Activated effector memory CD4-positive, alpha-beta T cell treated with anti-CD3 and anti-CD28 coated beads, Interleukin-2, amount 50 U/mL, for 16 hours (primary cell): ENCODE measurements at regions not wholly inside any gene's neighbourhood (a gene's known extent, or its start where the extent isn't known, plus 50 kb on each side); places are given as distances from the start of the nearest gene placed in this dataset.
"Not testable (repeated sequence)": the region's sequence is repeated elsewhere in the genome, so short reads cannot be mapped to it uniquely, and the experiment has no call there.

ENCODE experiments used
- DNase-seq: peaks from one replicate; pipeline ENCODE4 v3.0.0-alpha.2; 2020

DNA sequence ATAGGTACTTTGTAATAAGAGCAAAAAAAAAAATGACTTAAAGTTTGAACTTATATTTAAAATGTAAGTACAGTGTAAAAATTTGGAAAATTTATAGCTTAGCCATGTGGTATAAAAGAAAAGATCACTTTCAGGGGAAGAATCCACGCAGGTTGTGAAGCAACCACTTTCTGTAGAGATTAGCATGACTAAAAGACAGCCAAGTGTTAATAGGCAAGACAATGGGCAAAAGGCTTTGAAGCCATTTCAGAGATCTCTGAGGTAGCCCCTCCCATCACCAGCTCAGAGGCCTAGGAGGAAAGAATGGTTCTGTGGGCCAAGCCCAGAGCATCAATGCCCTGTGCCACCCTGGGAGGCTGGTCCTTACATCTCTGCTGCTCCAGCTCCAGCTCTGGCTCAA lies 346.3 kb upstream of the CHD1 start:
- DNase-seq, result no peak

DNA sequence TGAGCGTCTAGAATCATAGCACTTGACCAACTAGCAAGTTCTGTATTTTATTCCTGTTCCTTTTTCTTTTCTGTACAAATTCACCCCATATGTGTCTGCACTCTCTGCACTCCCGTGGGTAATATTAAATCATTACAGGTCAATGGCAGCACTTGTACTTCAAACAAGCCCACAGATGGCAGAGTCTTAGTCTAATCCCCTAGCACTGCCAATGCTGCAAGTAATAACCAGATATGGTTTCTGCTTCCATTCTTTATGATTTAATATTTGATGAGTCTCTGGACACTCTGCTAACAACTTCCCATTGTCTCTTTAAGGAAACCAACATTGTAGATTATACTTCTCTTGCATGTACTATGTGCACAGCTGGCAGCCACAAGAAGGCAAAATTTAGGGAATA lies 343.8 kb upstream of the CHD1 start:
- DNase-seq, result no peak

DNA sequence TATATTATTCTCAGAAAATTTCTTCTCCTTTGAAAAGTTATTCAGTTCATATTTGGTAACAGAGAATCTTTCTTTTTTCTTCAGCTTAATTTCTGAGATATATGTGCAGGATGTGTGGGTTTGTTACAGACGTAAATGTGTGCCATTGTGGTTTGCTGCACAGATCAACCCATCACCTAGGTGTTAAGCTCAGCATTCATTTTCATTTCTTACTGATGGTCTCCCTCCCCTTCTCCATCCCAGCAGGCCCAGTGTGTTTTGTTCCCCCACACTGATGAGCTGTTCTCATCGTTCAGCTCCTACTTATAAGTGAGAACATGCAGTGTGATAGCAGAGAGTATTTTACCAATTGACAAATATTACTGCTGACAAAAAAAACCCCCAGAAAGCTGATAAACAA lies 330.0 kb upstream of the CHD1 start:
- DNase-seq, result no peak

DNA sequence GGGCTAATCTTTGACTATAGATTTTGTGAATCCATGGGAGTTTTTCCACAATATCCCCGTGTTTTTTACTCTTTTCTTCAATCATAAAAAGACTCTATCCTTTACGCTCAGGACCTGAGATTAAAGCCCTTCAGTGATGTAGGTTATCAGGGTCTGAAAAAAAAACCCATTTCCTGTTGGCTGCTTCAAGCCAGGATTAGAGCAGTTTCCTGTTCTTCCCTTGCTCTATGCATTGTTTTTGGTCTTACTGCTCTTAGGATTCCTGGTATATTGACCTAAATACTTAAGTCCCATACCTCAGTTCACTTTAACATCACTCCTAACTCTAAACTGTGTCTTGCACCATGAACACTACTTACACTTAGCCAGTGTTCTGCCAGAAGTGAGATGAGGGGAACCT lies 319.3 kb upstream of the CHD1 start:
- DNase-seq, result no peak

DNA sequence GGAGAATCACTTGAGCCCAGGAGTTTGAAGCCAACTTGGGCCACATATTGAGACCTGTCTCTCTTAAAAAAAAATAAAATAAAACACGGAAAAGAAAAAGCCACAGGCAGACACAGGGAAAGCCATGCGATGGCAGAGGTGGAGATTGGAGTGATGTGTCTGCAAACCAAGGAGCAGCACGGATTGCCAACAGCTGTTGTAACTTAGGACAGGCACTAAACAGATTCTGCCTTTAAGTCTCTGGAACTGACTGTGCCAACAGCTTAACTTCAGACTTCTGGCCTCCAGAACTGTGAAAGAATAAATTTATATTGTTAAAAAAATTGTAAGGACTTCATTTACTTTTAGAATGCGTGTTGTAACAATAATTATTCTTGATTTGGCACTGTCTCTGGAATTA lies 318.5 kb upstream of the CHD1 start:
- no peak for DNase-seq

DNA sequence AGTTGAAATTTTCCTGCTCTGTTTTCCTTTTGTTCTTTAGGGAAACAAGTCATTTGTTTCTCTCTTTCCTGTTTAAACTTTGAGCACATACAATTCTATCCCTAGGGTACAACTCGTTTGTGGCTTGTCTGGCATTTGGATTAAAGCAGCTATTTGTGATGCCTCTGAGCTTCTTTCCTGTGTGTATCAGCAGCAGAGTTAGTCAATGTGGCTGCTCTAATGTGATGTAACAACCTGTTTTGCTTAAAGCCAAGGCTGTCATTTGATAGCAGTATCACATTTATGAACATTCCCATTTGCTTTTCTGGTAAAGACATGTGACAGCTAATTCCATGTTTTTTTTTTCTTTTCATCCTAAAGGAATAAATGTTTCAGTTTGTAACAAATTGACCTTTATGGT lies 314.3 kb upstream of the CHD1 start:
- DNase-seq, result no peak

DNA sequence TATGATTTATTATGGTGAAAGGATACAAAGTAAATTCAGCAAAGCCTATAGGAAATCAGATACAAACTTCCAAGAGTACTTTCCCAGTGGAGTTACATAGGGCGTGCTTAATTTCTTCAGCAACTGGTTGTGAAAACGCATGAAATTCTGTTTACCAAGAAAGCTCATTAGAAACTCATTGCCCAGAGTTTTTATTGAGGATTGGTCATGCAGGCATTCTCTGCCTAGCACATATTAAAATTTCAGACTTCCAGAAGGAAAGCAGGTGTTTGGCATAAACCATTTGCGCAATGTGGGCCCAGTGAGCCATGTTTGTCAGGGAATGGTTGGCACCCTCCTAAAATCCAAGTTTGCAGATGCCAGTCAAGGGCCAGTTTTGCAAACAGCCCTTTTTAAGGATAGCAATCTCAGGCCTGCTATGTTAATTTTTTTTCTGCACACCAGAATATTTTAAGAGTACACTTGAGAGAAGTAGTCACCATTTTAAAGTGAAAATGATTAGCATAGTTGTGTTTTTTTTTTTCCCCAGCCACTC lies 311.1 kb upstream of the CHD1 start:
- no peak for DNase-seq

DNA sequence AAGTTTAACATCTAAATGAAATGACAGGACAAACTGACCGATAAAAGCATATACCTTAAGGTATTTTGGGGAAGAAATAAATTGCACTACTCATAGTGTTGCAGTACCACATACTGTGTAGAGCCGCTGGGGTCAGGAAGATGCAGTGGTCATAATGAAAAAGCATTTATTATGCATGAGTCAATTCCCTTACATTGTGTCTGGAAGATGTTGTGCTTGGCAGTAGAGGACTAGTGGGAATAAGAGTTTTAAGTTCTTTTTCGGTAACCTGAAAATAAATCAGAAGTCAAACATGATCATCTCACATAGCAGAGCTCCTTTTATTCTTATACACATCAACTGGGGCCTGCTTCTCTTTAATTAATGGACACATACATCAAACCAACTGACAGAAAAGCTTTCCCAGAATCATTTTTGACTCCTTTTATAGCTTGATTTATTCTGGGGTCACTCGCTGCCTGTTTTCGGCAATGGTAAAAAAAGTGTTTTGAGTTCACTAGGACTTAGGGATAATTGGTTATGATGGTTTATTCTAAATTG lies 262.5 kb upstream of the CHD1 start:
- no peak for DNase-seq

DNA sequence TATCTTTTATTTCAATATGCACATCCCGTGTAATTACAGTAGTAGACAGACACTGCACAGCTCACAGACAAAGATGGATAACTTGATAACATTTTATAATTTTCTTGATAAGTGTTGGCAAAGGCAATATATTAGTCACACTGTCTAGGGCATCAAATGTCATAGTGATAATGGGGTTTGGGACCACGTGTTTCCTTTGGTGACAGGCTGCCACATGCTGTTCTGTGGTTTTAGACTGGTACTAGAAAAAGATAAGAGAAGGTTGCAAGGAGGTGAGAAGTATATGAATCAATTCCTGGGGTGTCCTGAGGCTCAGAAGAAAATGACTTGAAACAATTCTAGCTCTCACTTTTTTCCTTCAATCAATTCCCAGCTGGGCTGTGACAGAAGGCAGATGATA lies 258.8 kb upstream of the CHD1 start:
- DNase-seq, result no peak

DNA sequence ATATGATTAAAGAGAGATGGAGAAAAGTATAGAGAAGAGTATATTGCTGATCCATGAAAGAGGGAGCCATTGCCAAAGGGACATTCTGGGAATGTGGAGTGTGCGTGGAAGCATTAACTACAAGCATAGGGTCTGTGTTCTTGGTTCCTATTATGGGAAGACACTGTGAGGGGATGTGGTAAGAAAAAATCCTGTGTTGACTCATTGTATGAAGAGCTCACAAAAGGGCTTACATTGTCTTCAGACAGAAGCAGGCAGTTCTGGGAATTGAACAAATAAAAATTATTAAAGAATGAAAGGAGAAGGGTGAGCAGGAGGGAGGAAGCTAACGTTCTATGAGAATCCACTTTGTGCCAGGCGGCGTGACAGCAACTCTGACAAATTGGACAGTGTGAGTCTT lies 250.4 kb upstream of the CHD1 start:
- no peak for DNase-seq

DNA sequence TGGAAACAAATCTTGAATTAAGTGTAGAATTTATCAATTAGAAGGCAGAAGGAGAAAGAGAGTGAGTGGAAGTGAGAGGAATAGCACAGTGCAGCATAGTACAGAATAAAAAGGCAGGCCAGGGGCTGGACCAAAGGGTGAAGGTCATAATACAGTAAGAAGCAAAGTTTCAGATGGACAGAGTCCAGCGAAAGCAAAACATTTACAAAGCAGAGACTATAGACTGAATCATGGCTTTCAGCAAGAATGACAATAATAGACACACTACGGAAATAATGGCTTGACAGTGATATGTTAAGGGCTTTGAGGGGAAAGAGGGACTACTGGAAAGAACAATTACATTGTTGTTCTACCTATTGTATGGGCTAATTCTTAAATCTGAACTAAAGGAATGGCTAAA lies 249.0 kb upstream of the CHD1 start:
- DNase-seq, result no peak

DNA sequence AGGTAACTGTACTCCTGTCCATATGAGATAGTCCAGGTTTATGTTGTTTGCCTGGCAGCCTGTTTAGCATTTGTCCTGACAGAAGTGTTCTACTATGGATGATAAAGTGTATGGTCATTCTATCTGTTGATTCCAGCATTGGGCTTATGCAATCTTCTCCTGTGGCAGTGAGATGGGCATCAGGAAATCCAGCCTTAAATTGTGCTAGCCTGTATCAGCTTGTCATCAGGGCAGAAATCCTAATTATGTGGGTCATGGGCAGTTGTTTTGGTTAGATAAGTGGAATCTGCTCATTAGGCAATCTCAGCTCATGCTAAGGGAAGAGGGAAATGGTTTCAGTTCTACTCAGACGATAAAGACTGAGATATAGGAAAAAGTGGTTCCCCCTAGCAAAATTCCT lies 247.4 kb upstream of the CHD1 start:
- DNase-seq, result no peak

DNA sequence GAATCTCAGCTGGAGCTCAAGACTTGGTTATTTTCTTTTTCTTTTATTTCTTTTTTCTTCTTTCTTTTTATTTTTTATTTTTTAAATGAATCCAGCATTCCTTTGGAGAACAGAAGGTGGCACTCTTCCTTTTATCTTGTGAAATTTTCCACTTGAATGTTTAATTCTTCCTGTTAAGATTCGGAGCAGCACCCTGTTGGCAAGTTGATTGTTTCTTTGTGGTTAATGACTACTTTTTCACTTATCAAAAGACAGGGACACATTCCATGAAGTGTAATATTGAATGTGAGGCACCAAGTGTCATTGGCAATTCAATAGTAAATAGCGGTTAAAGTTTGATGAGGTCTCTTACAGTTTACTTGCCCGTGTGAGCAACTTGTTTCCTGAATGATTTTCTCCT lies 240.5 kb upstream of the CHD1 start:
- DNase-seq, result no peak

DNA sequence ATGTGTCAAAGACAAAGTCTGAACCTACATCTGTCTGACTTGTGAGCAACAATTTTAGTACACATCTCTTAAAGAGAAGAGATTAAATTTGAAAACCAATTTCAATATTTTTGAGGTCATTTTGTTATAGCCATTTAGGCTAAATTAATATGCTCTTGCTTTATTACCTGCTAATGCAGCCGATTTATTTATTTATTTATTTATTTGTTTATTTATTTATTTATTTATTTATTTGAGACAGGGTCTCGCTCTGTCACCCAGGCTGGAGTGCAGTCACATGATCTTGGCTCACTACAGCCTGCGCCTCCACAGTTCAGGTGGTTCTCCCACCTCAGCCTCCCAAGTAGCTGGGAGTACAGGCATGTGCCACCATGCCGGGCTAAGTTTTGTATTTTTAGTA lies 232.7 kb upstream of the CHD1 start:
- not testable (repeated sequence) for DNase-seq

DNA sequence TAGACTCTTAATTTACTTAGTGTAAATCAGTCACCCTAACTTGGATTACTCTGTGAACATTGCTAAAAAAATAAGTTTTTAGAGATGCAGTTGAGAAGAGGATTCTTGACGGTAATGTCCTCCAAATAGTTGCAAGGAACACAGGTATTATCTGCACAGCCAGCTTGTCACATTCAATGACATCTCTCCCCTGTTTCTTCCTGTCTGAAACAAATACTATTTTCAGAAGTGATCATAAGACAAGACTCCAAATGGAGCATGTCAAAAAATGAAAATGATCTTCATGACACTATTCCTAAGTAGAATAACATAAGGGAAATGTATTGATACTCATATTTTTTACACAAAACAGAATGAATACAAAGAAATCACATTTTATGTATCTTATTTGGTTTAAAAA lies 227.9 kb upstream of the CHD1 start:
- DNase-seq, result no peak

DNA sequence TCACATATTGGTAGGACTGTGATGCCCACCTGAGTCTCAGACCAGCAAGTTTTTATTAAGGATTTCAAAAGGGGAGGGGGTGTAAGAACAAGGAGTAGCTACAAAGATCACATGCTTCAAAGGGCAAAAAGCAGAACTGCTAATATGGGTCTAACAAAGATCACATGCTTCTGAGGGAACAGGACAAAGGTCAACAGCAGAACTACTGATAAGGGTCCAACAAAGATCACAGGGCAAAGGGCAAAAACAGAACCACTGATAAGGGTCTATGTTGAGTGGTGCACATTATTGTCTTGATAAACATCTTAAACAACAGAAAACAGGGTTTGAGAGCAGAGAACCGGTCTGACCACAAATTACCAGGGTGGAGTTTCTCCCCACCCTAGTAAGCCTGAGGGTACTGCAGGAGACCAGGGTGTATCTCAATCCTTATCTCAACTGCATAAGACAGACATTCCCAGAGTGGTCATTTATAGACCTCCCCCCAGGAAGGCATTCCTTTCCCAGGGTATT lies 214.5 kb upstream of the CHD1 start:
- DNase-seq, result not testable (repeated sequence)

DNA sequence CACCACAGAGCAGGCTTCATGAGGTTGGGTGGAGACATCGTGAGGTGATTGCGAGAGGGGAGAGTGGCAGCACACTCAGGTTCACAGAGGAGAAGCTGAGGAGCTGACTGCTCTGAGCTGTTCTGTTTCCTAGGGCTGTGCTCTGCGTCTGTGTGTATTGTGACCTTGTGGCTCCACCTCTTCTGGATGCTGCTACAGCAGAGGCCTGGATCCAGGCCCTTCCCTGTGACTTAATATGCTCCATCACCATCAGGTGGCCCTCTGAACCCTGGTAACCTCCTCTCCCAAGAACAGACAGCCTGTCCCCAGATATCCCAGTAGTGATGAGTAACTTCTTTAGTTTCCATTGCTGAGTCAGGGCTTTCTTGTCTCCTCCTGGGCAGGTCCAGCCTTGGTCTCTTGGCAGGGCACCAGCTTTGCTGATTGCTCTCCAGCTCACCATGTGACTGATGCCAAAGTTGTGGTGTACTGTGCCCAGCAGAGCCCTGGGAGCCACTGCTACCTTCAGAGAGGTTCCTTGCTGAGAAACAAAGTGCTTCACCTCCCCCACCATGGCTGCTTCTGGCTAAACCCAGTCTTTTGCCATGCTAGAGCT lies 212.8 kb upstream of the CHD1 start:
- no peak for DNase-seq

DNA sequence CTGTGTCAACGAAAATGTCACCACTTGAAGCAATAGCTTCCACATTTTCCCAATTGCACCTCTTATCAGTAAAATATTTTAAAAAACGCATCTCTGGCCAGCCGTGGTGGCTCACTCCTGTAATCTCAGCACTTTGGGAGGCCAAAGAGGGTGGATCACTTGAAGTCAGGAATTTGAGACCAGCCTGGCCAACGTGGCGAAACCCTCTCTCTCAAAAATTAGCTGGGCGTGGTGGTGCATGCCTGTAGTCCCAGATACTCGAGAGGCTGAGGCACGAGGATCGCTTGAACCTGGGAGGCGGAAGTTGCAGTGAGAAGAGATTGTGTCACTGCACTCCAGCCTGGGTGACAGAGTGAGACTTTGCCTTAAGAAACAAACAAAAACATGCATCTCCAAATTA lies 210.1 kb upstream of the CHD1 start:
- DNase-seq, result no peak

DNA sequence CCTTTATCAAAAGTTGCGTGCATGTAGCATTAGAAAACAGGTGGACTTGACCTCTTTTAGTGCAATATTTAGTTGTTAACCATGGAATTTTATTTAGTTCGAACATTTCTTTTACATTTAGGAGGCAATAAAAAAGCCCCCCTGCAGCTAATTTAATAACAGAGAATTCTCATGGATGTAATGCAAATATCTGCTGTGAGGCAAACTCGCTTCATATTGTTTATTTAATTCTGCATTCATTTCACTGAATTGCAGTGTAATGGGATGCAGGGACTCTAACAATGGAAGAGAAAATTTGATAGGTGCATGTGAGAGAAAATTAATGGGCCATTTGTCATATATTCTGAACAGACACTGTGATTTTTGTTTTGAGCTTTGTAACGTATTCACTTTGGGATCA lies 205.1 kb upstream of the CHD1 start:
- DNase-seq, result no peak

DNA sequence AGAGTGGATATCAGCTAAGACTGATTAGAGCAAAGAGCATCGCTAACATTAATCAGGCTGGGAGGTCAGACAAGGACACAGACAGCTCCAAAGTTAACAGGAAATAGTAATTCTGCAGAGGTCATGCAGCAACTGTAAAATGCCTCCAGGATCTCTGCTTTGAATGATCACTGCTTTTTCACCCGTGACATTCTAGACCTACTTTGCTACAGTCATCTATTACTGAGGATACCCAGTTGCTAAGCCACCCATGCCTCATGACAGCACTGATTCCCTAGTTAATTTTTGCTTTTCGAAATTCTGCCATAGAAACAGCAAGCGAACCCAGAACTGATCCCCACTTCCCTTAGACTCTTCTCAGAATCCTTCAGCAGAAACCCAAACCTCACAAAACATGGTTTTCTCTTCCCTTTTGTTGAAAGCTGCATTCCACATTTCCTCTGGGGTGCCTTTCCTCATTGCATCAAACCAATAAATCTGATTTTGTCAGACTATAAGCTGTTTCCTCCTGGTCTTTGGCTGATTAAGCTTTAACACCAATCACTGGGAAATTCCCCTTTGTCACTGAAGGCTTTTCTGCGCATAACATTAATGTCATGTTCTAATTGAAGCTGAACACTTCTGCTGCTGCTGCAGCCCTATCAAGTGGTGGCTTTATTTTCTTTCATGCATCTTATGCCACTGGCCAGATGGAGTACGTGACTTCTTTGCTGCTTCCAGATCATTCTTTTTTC lies 201.1 kb upstream of the CHD1 start:
- no peak for DNase-seq

DNA sequence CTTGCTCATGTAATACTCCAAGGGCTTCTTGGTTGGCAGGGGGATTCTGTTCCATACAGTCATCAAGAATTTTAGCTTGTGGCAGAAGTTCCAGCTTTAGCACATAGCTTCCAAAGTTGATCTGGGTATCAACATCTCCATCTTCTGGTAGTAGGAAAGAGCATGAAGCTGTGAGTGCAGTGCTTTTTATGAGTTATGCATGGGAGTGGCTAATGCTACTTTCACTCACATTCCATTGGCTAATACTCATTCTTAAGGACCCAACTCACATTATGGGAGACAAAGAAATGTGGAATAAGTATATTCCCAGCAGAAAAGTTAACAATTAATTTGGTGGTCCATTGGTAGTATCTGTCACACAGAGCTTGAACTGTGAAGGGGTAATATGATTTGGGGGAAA lies 194.2 kb upstream of the CHD1 start:
- no peak for DNase-seq

DNA sequence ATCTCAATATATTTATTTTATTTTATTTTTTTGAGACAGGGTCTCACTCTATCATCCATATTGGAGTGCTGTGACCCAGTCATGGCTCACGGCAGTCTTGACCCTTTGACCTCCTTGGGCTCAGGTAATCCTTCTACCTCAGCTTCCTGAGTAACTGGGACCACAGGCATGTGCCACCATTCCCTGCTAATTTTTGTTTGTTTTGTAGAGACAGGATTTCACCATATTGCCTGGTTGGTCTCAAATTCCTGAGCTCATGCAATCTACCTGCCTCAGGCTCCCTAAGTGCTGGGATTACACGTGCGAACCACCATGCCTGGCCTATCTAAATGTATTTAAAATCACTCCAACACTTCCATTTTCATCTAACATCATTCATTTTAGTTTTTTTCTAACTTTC lies 190.5 kb upstream of the CHD1 start:
- DNase-seq, result no peak

DNA sequence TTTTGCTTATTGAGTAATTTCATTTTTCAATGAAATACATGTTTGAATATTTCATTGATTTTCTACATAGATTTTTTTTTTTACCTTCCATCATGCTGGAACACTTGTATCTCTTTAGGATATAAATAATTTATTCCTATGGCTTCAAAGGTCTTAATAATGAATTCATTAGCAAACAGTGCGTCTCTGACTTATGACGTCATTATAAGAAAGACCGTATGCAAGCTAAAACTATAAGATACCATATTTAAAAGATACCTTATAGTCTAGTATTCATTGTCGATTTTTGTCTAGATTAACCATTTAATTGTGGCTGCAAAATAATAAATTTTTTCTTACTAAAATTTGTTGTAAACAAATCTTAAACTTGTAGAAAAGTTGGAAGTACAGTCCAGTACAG lies 187.7 kb upstream of the CHD1 start:
- no peak for DNase-seq

DNA sequence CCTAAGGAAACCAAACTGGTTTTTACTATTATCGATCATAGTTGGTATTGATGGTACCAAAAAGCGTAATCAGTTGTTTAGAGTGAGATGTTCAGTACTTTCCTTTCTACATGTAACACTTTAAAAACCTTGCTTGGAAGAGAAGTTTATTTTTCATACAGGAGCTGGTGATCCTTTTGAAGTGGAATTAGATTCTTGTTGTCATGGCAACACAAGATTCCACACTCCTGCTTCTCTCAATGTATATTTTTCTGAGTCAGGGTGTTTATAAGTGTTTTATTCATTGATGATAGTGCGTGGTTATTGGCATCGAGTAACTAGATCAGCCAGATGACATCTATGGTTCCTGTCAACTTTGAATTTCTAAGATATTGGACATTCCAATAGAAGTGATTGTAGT lies 181.1 kb upstream of the CHD1 start:
- DNase-seq, result no peak

DNA sequence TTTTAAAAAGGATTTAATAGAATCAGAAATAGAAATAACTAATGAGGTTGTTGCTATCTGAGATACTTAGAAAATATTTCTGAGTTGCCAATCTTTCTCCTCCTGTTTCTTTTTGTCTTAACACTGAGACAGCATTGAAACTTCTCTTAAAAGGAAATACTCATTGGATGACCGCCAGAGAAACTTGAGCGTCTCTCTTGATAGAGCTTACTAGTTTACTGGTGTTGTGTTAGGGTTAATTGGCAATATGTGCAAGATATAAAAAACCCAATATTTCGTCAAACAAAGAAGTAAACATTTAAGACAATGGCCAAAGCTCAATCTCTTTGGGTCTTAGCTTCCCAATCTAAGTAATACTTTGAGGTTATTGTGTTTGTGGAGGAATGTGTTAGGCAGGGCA lies 176.4 kb upstream of the CHD1 start:
- DNase-seq, result no peak
